ENCODE measurements at regions not wholly inside any gene's neighbourhood (a gene's known extent, or its start where the extent isn't known, plus 50 kb on each side); places are given as distances from the start of the nearest gene placed in this dataset.

DNA sequence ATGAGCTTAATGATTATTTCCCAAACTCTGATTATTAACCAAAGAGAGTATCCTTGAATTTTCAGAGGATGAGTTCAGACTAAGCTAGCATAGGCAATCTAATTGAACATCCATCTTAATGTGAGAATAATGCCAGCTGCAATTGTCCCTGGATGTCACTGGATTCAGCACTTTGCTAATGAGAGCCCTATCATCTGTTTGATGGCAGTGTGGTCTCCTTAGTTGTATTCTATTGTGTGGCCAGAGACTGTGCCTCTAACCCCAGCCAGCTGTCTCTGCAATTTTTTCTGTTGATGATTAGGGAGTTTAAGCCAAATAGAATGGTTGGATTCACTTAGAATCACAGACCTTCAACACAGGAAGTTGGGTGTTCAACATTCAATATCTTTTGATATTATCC is 1249.5 kb downstream of the FAM181B start:
- Histone ChIP-seq H3K27me3 (ENCODE audit: control insufficient read depth, insufficient read depth, low read length, poor library complexity, severe bottlenecking) (no peaks in the 10 kb centered on the region), H3K9me3 (ENCODE audit: control insufficient read depth, low read length) (no peaks in the 10 kb centered on the region), H3K9ac (ENCODE audit: extremely low read depth, low read length, poor library complexity, severe bottlenecking) (no peak overlapping the region), H3K4me3 (ENCODE audit: low read length) (no peak overlapping the region), H3K36me3 (ENCODE audit: control insufficient read depth, insufficient read depth, low read length) (no peaks in the 10 kb centered on the region), H3K27ac (ENCODE audit: low read depth, low read length) (no peak overlapping the region), H3K4me1 (ENCODE audit: control insufficient read depth, insufficient read depth, low read length) (peaks cover 4% of the 10 kb centered on the region)
- Mint-ChIP-seq H3K27ac (no peak overlapping the region), H3K27me3 (ENCODE audit: insufficient read depth) (peaks cover 2% of the 10 kb centered on the region), H3K4me1 (peaks cover 11% of the 10 kb centered on the region), H3K4me3 (no peak overlapping the region), H3K36me3 (ENCODE audit: low read depth) (no peaks in the 10 kb centered on the region), H3K9me3 (no peaks in the 10 kb centered on the region)
- no peak for DNase-seq
- TF ChIP-seq, protein P1, sequence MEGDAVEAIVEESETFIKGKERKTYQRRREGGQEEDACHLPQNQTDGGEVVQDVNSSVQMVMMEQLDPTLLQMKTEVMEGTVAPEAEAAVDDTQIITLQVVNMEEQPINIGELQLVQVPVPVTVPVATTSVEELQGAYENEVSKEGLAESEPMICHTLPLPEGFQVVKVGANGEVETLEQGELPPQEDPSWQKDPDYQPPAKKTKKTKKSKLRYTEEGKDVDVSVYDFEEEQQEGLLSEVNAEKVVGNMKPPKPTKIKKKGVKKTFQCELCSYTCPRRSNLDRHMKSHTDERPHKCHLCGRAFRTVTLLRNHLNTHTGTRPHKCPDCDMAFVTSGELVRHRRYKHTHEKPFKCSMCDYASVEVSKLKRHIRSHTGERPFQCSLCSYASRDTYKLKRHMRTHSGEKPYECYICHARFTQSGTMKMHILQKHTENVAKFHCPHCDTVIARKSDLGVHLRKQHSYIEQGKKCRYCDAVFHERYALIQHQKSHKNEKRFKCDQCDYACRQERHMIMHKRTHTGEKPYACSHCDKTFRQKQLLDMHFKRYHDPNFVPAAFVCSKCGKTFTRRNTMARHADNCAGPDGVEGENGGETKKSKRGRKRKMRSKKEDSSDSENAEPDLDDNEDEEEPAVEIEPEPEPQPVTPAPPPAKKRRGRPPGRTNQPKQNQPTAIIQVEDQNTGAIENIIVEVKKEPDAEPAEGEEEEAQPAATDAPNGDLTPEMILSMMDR (conservative IDR thresholded peaks at IDR 0.05): no peak

DNA sequence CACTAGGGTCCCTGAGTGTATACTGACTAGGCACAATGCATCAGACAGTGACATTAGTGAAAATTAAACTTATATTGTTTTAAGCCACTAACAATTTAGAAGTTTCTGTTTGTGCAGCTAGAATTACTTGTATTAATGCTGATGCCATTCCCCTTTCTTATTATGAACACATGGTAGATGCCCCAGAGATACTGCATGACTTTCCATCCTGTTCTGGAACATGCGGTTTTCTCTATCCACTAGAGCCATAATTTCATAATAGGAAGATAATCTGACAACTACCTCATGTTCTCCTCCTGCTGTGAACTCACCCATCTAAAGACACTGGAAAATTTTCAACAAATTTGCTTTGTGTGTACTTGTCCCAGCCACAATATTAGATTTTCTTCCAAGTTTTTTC is 1256.4 kb downstream of the FAM181B start:
- Histone ChIP-seq H3K9me3 (ENCODE audit: control insufficient read depth, low read length) (no peaks in the 10 kb centered on the region), H3K4me3 (ENCODE audit: low read length) (no peak overlapping the region), H3K9ac (ENCODE audit: extremely low read depth, low read length, poor library complexity, severe bottlenecking) (no peak overlapping the region), H3K36me3 (ENCODE audit: control insufficient read depth, insufficient read depth, low read length) (no peaks in the 10 kb centered on the region), H3K27me3 (ENCODE audit: control insufficient read depth, insufficient read depth, low read length, poor library complexity, severe bottlenecking) (no peaks in the 10 kb centered on the region), H3K4me1 (ENCODE audit: control insufficient read depth, insufficient read depth, low read length) (peaks cover 3% of the 10 kb centered on the region), H3K27ac (ENCODE audit: low read depth, low read length) (no peak overlapping the region)
- DNase-seq: no peak
- Mint-ChIP-seq H3K4me1 (peaks cover 12% of the 10 kb centered on the region), H3K9me3 (no peaks in the 10 kb centered on the region), H3K36me3 (ENCODE audit: low read depth) (no peaks in the 10 kb centered on the region), H3K4me3 (no peak overlapping the region), H3K27ac (no peak overlapping the region), H3K27me3 (ENCODE audit: insufficient read depth) (no peaks in the 10 kb centered on the region)
- 100% methylated on average over 1 of the region's 1 CpG for WGBS, 2 experiments (ENCODE audit: insufficient coverage in 1 of 2, insufficient read length in 1 of 2)
- TF ChIP-seq, protein P1 (conservative IDR thresholded peaks at IDR 0.05): no peak

DNA sequence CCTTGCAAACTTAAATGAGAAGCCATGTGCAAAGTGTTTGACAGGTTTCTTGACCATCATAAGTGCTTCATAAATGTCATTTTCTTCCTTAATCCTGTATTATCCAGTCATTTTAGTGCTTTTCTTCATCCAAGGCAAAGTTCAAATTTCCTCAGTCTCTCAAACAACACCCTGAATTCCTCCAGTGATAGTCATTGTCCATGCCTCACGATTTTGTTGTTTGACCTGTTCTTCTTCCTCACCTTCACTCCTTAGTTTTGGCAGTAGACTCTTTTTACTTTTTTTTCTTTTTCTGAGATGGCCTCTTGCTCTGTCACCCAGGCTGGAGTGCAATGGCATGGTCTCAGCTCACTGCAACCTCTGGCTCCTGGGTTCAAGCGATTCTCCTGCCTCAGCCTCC is 1257.3 kb downstream of the FAM181B start:
- Mint-ChIP-seq H3K9me3 (no peaks in the 10 kb centered on the region), H3K4me3 (no peak overlapping the region), H3K4me1 (peaks cover 17% of the 10 kb centered on the region), H3K36me3 (ENCODE audit: low read depth) (no peaks in the 10 kb centered on the region), H3K27ac (no peak overlapping the region), H3K27me3 (ENCODE audit: insufficient read depth) (no peaks in the 10 kb centered on the region)
- TF ChIP-seq, protein P1 (conservative IDR thresholded peaks at IDR 0.05): no peak
- H3K36me3 ChIP-seq (ENCODE audit: control insufficient read depth, insufficient read depth, low read length): no peaks in the 10 kb centered on the region
- H3K9ac ChIP-seq (ENCODE audit: extremely low read depth, low read length, poor library complexity, severe bottlenecking): no peak overlapping the region
- H3K27ac ChIP-seq (ENCODE audit: low read depth, low read length): no peak overlapping the region
- no peaks in the 10 kb centered on the region for H3K9me3 ChIP-seq (ENCODE audit: control insufficient read depth, low read length)
- no peak overlapping the region for H3K4me3 ChIP-seq (ENCODE audit: low read length)
- H3K4me1 ChIP-seq (ENCODE audit: control insufficient read depth, insufficient read depth, low read length): peaks cover 3% of the 10 kb centered on the region
- no peaks in the 10 kb centered on the region for H3K27me3 ChIP-seq (ENCODE audit: control insufficient read depth, insufficient read depth, low read length, poor library complexity, severe bottlenecking)
- 89 to 100% methylated on average over 1 to 2 of the region's 2 CpGs for WGBS, 2 experiments (ENCODE audit: insufficient coverage in 1 of 2, insufficient read length in 1 of 2)
- DNase-seq: no peak

Measured in endodermal cell (in vitro differentiated cells).